Esophagus muscularis mucosa (tissue), 4 donors: ENCODE measurements at regions not wholly inside any gene's neighbourhood (a gene's known extent, or its start where the extent isn't known, plus 50 kb on each side); places are given as distances from the start of the nearest gene placed in this dataset.

Experiments used
- DNase-seq: peaks from one replicate; pipeline ENCODE4 v3.0.0-alpha.2; 2017; ENCODE audit errors: extremely low spot score
- H3K27ac ChIP-seq, 4 donors: fragments of 200-600 bp; sonication (generic); replicated peaks in 1 of 4; 1 replicate in 3 of 4; 2 replicates in 1 of 4; pipeline ENCODE4 v1.5.1; 2016 to 2019; ENCODE audit warnings: mild to moderate bottlenecking in 1 of 4
- H3K27me3 ChIP-seq, 4 donors: fragments of 200-600 bp; sonication (generic); one replicate each; pipeline versions ENCODE4 v1.5.1 to v1.6.0; 2016 to 2019
- H3K36me3 ChIP-seq, 4 donors: fragments of 200-600 bp; sonication (generic); one replicate each; pipeline ENCODE4 v1.5.1; 2016 to 2019
- H3K4me1 ChIP-seq, 4 donors: fragments of 200-600 bp; sonication (generic); one replicate each; pipeline ENCODE4 v1.5.1; 2016 to 2019
- H3K4me3 ChIP-seq, 4 donors: fragments of 200-600 bp; sonication (generic); 1 replicate in 2 of 4; 2 replicates in 2 of 4; pipeline ENCODE4 v1.5.1; 2016 to 2019; ENCODE audit warnings: mild to moderate bottlenecking in 4 of 4, moderate library complexity in 1 of 4
- H3K9me3 ChIP-seq, 4 donors: fragments of 200-600 bp; sonication (generic); 1 replicate in 3 of 4; 2 replicates in 1 of 4; pipeline ENCODE4 v1.5.1; 2016 to 2019
- CTCF ChIP-seq, 3 experiments: fragments of 200-600 bp in 2 of 3; fragments of 450-650 bp in 1 of 3; sonication (generic) in 2 of 3; IDR thresholded peaks; one replicate each; pipeline ENCODE4 v1.5.1; 2017 to 2019; ENCODE audit warnings: antibody characterized with exemption in 3 of 3, mild to moderate bottlenecking in 2 of 3, moderate library complexity in 1 of 3
- EP300 ChIP-seq: sonication (generic); formaldehyde crosslinking; IDR thresholded peaks from one replicate; pipeline ENCODE4 v1.6.1; 2017; ENCODE audit warnings: antibody characterized with exemption
- POLR2A ChIP-seq: fragments of 450-650 bp; IDR thresholded peaks from one replicate; pipeline ENCODE4 v1.6.1; 2017; ENCODE audit warnings: antibody characterized with exemption, moderate library complexity, mild to moderate bottlenecking, low read depth
- POLR2AphosphoS5 ChIP-seq, 2 donors: sonication (generic); formaldehyde crosslinking; IDR thresholded peaks; one replicate each; pipeline ENCODE4 v1.6.1; 2017; ENCODE audit warnings: antibody characterized with exemption in 2 of 2
- WGBS: methylation state at CpG from one replicate; pipeline ENCODE4 v1.1.5; 2018; 5-methylcytosine and 5-hydroxymethylcytosine counted together
- intact Hi-C: fragments of 100-400 bp; cut with DNase I; formaldehyde crosslinking; loops from one replicate; pipeline ENCODE4 v1.15.1; 2023

GRCh38 chr4:25486171-25486570 is 109.1 kb downstream of the ANAPC4 start:
- Histone ChIP-seq H3K27ac (no peak overlapping the region), H3K36me3 (no peaks in the 10 kb centered on the region), H3K27me3 (no peaks in the 10 kb centered on the region), H3K4me3 (no peak overlapping the region), H3K4me1 (no peaks in the 10 kb centered on the region), H3K9me3 (peaks cover 0 to 21% (median 11%) of the 10 kb centered on the region in 4 donors)
- 91% methylated on average over 3 of the region's 3 CpGs for WGBS
- no peak for DNase-seq
- intact Hi-C loops = no loop called here
- TF ChIP-seq POLR2AphosphoS5 (IDR thresholded peaks at IDR 0.05) (no peak), CTCF (IDR thresholded peaks at IDR 0.05) (no peak), POLR2A (no peak), EP300 (no peak)

GRCh38 chr4:25487155-25487554 is 110.1 kb downstream of the ANAPC4 start:
- H3K4me3 ChIP-seq = no peak overlapping the region
- 80% methylated on average over 6 of the region's 6 CpGs for WGBS
- intact Hi-C loops = no loop called here
- H3K9me3 ChIP-seq = peaks cover 0 to 21% (median 11%) of the 10 kb centered on the region in 4 donors
- no peaks in the 10 kb centered on the region for H3K27me3 ChIP-seq
- no peaks in the 10 kb centered on the region for H3K36me3 ChIP-seq
- no peak for TF ChIP-seq EP300
- TF ChIP-seq POLR2AphosphoS5 (IDR thresholded peaks at IDR 0.05) = no peak
- no peak for TF ChIP-seq CTCF (IDR thresholded peaks at IDR 0.05)
- TF ChIP-seq POLR2A = no peak
- H3K4me1 ChIP-seq = no peaks in the 10 kb centered on the region
- no peak for DNase-seq
- no peak overlapping the region for H3K27ac ChIP-seq

DNA sequence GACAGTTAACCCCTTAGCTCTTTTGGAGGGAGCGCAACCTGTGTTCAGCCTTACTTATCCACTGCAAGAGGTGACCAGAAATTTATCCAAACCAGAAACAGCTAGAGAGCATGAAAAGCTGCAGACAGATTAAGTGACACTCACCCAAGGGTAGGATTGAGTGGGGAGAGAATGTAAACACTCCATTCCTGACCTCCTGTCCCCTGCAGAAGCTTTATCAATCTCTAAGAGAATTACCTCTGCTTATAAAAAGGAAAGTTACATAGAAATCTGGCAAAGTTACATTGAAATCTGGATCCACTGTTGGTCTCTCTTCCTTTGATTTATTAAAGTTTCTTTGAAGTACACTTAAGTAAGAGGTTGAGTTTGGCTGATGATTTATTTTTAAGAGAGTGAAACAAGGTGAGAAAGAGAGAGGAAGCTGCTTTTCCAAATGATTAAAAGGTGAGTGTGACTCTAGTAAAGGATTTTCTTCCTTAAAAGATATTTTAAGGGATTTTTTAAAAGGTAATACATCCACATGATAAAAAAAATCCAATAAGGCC is 112.3 kb downstream of the ANAPC4 start:
- H3K4me1 ChIP-seq = no peaks in the 10 kb centered on the region
- 82% methylated on average over 1 of the region's 1 CpG for WGBS
- H3K36me3 ChIP-seq = no peaks in the 10 kb centered on the region
- no peak overlapping the region for H3K27ac ChIP-seq
- no peaks in the 10 kb centered on the region for H3K27me3 ChIP-seq
- intact Hi-C loops = no loop called here
- peaks cover 0 to 22% (median 14%) of the 10 kb centered on the region in 4 donors for H3K9me3 ChIP-seq
- no peak for DNase-seq
- TF ChIP-seq POLR2A = no peak
- TF ChIP-seq CTCF (IDR thresholded peaks at IDR 0.05) = no peak
- TF ChIP-seq POLR2AphosphoS5 (IDR thresholded peaks at IDR 0.05) = no peak
- no peak for TF ChIP-seq EP300
- no peak overlapping the region for H3K4me3 ChIP-seq

DNA sequence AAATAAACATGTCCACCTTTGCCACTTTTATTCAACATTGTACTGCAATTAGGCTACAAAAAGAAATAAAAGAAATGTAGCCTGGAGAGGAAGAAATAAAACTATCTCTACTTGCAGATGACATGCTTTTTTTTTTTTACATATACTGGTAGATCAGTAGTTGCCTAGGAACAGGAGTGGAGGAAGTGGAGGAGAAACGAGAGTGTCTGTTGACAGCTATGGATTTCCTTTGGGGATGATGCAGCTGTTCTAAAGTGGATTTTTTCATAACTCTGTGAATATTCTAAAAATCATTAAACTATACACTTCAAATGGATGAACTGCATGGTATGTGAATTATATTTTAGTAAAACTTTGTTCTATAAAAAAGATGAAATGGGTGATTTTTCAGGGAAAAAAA is 116.4 kb downstream of the ANAPC4 start:
- no peak overlapping the region for H3K27ac ChIP-seq
- no peaks in the 10 kb centered on the region for H3K36me3 ChIP-seq
- TF ChIP-seq CTCF (IDR thresholded peaks at IDR 0.05) (no peak), EP300 (no peak), POLR2A (no peak), POLR2AphosphoS5 (IDR thresholded peaks at IDR 0.05) (no peak)
- intact Hi-C loops = no loop called here
- WGBS = 0% methylated on average over 1 of the region's 1 CpG
- peaks cover 0 to 8% (median 4%) of the 10 kb centered on the region in 4 donors for H3K9me3 ChIP-seq
- no peaks in the 10 kb centered on the region for H3K4me1 ChIP-seq
- no peak for DNase-seq
- no peak overlapping the region for H3K4me3 ChIP-seq
- H3K27me3 ChIP-seq = no peaks in the 10 kb centered on the region

- Histone ChIP-seq H3K27ac (no peak overlapping the region), H3K36me3 (no peaks in the 10 kb centered on the region), H3K4me3 (no peak overlapping the region), H3K4me1 (no peaks in the 10 kb centered on the region), H3K9me3 (peaks cover 0 to 8% (median 4%) of the 10 kb centered on the region in 4 donors), H3K27me3 (no peaks in the 10 kb centered on the region)
- intact Hi-C loops = no loop called here
- TF ChIP-seq POLR2A (no peak), CTCF (IDR thresholded peaks at IDR 0.05) (no peak)
- DNase-seq = no peak
- whole genome bisulfite sequencing = 82% methylated on average over 2 of the region's 2 CpGs
These were observed 117.1 kb downstream of the ANAPC4 start for GRCh38 chr4:25494166-25494565.
